Femur (tissue), 1 donor: ENCODE measurements at regions not wholly inside any gene's neighbourhood (a gene's known extent, or its start where the extent isn't known, plus 50 kb on each side); places are given as distances from the start of the nearest gene placed in this dataset.
A peak's percentile ranks its signal among the peaks of the same experiment; 100 is the strongest.

Experiments
- DNase-seq: peaks from one replicate; pipeline ENCODE4 v3.0.0-alpha.2; 2017

DNA sequence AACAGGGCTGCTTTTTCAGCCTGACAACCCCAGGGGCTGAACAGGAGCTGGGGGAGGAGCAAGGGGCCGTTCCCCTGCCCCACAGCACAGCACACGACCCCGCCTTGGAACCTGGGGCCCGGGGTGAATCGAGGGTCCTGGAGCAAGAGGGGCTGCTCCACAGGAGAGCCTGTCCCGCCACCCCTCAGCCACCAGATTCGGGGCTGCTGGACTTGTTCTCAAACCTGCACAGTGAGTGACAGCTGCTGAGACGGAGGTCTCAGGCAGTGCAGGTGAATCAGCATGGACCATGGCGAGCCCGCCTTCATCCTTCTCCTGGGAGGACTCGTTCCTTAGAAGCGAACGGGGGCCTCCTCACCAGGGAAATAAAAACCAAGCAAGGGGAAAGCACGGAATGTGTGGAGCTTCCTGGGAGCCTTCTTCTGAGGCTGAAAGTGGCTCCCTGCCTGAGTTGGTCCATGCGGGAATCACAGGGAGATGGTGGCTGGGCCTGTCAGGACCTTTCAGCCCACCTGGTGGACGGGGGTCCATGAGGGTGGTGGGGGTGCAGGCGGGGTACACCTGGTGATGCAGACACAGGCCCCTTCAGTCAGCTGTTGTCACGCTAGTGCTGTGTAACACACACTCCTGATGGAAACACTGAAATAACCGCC is 125.4 kb downstream of the SIK1 start:
- DNase-seq = no peak

DNA sequence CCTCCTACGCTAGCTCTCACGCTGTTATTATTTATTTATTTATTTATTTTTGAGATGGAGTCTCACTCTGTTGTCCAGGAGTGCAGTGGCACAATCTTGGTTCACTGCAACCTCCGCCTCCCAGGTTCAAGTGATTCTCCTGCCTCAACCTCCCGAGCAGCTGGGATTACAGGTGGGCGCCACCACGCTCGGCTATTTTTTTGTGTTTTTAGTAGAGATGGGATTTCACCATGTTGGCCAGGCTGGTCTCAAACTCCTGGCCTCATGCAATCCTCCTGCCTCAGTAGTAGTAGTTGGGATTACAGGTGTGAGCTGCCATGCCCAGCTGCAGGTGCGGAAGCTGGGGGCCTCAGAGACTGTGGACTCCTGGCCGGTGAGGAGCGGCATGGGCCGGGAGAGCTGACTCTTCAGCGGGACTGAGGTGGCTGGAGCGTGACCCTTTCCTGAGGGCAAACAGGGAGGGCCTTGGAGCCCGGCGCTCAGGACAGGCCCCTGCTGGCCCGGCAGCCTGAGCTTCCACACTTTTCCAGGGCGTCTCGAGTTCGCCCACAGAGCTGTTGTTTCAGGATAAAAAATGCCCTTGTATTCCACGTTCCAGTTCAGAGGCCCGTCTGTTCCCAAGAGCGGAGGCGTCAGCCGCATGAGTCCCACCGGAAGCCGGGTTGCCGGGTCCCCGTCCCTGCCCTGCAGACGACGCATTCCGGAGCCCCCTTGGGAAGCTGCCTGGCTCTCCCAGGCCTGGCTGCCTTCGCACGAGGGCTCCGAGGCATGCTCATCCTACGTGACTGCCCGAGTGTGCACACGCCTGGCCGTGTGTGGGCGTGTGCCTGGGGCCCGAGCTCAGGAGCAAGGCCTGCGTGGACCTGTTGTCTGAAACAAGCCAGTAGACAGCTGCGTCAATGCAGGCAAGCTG is 126.2 kb downstream of the SIK1 start:
- DNase-seq = peak; percentile 67

GRCh38 chr21:43299441-43300277 is 127.3 kb downstream of the SIK1 start:
- no peak for DNase-seq

GRCh38 chr21:43298546-43299440 is 128.1 kb downstream of the SIK1 start:
- no peak for DNase-seq

- DNase-seq = no peak
These were observed 128.9 kb downstream of the SIK1 start for GRCh38 chr21:43297989-43298388.

DNA sequence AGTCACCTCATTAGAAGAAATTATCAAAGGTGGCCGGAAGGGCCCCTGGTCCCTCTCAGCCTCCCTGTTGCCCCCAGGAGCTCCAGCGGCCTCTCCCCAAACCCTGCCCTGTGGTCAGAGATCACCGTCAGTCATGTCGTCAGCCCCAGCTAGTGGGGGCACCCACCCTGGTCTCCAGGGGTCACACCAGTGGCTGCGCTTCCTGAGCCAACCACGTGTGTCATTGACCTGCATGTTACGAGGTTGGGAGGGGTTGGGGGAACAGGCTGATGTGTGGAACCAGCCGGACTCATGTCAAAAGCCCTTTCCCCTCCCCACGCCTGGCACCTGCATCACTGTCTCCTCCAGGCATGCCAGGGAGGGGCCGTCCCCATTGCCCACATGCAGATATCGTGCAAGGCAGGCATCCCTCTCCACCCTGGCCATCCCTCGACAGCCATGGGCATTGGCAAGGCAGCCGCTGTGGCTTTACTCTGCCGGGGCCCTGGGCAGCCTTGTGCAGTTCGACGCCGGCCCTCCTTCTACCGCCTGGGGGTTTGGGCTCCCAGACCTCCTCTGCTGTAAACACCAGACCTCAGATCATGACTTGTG is 128.7 kb downstream of the CRYAA start:
- DNase-seq = no peak

DNA sequence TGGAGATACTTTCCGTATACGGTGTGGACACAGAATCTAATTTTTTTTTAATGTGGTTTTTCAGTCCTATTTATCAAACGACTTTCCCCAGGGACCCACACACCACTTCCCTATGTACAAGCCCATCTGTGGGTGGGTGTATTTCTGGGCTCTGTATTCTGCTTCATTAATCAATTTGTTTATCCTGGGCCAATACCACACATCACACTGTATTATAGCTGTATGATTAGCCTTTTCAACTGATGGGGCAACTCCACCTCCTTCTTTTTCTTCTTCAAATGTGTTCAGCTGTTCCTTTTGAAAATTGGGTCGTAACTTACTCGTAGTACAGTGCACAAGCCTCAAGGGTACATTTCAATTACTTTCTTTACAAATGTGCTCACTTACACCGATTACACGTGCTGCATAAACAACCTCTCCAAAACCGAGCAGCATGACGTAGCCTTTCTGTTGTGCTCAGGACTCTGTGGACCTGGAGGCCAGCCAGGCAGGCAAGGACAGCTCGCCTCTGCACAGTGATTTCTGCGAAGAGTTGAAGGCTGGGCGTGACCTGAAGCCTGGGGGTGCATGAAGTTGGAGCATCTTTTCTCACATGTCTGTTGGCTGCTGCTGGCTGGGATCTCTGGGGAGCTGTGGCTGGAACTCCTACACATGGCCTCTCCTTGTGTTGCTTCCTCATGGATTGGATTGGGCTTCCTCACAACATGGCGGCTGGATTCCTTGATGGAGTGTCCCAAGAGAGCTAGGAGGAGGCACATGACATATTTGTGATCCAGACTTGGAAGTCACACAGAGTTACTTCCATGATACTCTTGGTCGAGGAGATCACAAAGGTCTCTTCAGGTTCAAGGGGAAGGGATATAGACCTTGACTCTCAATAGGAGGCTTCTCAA is 126.5 kb downstream of the CRYAA start:
- DNase-seq = no peak

DNA sequence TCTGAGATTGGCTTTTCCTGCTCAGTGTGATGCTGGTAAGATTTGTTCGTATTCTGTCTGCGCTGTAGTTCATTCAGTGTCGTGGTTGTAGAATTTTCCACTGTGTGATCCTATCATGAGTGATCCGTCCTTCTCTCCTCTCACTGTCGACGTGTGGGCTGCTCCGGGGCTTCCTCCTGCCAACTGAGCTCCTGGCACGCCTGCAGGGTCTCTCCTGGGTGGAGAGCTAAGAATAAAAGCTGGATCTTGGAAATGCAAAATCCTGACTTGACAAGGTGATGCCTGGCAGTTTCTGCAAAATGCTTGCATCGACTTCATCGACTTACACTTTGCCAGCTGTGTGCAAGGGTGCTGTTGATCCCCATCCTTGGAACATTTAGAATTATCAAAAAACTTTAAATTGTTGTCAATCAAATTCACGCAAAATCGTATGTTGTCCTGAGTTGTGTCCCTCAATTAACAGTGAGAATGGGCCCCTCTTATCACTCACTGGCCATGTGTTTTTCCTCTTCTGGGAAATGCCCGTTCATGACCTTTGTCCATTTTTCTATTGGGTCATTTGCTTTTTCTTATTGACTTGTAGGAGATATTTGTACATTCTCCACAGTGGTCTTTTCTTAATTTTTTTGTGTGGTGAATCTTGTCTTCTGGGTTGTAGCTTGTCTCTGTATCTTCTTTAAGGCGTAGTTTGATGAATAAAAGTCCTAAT is 125.5 kb downstream of the CRYAA start:
- no peak for DNase-seq

DNA sequence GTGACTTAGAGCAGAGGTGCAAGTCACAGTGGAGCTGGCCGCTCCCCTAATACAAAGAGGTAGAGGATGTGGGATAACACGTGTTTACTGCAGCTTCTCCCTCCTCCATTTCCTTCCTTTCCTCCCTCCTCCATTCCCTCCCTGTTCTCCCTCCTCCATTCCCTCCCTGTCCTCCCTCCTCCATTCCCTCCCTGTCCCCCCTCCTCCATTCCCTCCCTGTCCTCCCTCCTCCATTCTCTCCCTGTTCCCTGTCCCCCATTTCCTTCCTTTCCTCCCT is 124.0 kb downstream of the CRYAA start:
- DNase-seq = no peak

DNA sequence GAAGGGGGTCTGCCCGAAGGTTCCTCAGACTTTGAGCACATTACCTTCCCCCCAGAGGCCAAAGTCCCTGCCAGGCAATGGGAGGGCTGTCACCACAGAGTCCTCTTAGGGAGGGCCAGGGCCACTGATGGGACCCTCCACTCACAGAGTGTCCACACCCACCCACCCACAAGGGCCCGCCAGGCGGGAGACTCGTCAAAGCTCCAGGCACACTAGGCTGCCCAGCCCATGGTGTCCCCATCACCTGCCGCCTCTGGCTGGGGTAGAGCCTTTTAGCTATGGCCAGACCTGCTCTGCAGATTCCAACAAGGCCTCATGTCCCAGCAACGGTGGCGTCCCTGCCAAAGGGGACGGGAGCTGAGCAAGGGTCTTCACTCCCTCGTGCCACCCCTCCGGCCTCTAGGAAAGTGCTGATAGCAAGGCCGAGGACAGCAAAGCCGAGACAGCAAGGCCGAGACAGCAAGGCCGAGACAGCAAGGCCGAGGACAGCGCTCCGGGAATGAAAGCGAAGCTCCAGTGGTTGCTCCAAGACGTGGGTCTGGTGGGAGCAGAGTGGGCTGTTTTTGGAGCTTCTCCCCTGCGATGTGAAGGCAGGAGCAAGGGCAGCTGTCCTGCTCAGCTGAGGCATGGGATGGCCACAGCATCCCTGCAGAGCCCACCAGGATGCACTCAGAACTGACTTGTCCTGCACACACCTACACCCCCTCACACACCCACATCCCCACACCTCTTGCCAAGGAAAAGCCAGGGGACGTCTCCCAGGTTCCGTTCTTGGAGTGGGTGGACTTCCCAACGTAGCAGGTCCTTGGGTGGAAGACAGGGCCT is 123.4 kb downstream of the CRYAA start:
- DNase-seq = no peak

GRCh38 chr21:43291347-43291950 is 122.6 kb downstream of the CRYAA start:
- DNase-seq = no peak

DNA sequence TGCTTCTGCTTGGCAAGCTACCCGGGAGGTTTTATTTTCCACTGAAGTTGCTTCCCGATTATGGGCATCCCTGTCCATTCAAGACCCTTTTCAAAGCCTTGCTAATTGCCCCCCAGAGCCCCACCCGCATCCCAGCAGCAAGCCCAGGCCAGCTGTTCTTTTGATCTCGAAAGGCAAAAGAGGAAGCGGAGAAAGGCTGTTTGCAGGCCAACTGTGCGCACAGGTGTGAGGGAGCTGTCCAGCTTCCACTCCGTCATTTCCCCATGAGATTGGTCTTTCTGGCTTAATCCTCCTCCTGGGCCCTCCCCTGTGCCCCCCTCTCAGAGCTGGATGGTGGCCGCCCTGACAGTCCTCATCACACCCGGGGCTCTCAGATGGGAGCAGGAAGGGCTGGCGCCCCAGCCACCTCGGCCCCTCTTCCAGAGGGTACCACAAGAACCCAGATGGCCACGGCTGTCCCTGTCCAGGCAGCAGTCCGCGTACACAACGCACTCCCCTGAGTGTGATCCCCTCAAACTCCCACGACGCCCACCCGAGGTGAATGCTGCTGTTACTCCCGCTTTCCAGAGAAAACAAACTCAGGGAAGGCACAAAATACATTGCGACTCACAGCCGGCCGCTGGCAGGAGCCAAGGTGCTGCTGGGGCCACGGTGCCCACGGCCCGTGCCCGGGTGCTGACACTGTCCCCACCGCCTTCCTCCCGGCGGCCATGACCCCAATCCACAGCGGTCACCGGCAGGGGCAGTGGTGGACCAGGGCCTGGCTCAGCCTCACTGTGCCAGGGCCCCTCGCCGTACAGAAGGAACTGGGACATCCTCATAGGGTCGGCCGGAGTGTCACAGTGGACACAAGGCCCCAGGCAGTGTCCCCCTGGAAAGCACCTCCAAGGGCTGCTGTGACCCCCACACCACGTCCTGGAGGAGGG is 121.9 kb downstream of the CRYAA start:
- peak; percentile 71 for DNase-seq

DNA sequence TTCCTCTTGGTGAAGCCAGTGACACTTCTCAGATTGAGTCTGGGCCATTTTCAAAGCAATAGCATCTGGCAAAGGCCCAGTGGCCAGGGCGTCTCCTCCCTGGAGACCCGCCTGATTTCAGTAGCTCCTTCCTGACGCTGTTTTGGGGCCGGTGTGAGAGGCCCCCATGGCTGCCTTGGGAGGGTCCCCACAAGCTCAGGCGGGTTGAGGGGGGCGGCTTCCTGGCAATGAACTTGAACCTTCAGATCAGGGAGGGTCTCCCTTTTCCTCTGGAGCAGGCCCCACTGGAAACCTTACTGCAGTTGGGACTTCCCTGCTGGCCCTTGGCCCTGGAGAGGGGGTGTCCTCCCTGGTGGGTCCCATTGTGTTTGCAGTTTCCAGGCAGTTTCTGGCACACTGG is 121.2 kb downstream of the CRYAA start:
- no peak for DNase-seq

DNA sequence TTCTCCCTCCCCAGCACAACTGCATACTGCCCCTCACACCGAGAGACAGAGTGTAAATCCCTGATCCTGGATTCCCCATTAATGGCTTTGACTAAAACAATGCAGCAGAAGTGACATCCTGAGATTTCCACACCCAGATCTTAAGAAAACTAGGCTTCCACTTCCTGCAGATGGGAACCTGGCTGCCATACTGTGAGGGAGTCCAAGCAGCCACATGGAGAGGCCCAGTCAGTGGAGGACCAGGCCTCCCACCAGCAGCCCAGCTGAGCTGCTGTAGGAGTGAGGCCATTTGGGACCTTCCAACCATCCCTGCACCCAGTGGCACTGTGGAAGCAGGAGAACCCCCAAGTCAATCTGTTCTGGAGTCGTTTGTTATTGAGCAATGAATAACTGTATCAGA is 120.6 kb downstream of the CRYAA start:
- DNase-seq = no peak

GRCh38 chr21:43287795-43288755 is 119.3 kb downstream of the CRYAA start:
- DNase-seq = no peak

- DNase-seq = no peak
These were observed 118.4 kb downstream of the CRYAA start for GRCh38 chr21:43287111-43287760.
